Peyer's patch (tissue), 4 donors: ENCODE measurements at regions not wholly inside any gene's neighbourhood (a gene's known extent, or its start where the extent isn't known, plus 50 kb on each side); places are given as distances from the start of the nearest gene placed in this dataset.

Experiments
- POLR2A ChIP-seq, 2 donors: fragments of 450-650 bp; IDR thresholded peaks; one replicate each; pipeline ENCODE4 v1.5.1; 2017; ENCODE audit warnings: antibody characterized with exemption in 2 of 2, mild to moderate bottlenecking in 2 of 2, moderate library complexity in 2 of 2
- TF ChIP-seq, protein P1 (sequence below), 6 experiments: fragments of 450-650 bp in 4 of 6; fragments of 200-600 bp in 2 of 6; sonication (generic) in 1 of 6; IDR thresholded peaks; one replicate each; pipeline ENCODE4 v1.5.1; 2017 to 2019; ENCODE audit warnings: antibody characterized with exemption in 6 of 6, mild to moderate bottlenecking in 3 of 6, moderate library complexity in 1 of 6

DNA sequence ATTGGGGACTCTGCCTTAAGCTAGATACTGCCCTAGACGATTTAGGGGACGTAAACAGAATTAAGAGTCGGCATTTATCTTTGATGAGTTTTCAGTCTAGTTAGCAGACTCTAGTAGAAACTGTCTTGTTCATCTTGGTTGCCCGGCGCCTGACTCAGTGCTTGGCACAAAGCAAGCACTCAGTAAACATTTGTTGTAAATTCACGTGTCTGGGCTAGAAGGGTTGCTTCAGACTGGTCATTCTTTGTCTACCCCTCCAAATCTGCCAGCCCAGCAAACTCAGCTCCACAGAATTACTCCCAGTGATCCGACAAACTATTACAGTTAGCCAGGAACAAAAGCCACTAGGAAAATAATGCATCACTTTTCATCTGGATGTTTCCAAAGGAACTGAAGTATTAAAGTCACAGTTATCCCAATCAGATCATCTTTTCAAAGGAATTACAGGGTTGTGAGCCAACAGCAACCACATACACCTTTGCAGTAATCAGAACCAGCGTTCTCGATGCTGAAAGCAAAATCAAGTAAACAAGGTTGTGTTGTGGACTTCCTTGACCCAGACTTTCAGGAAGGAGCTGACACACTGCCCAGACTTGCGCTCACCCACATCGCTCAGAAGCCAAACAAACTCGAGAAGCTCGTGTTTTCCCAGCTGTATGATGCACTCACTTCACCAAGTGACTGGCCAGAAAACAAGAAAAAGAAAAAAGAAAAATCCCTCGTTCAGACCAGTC lies 66.5 kb upstream of the GADD45A start:
- TF ChIP-seq, protein P1, sequence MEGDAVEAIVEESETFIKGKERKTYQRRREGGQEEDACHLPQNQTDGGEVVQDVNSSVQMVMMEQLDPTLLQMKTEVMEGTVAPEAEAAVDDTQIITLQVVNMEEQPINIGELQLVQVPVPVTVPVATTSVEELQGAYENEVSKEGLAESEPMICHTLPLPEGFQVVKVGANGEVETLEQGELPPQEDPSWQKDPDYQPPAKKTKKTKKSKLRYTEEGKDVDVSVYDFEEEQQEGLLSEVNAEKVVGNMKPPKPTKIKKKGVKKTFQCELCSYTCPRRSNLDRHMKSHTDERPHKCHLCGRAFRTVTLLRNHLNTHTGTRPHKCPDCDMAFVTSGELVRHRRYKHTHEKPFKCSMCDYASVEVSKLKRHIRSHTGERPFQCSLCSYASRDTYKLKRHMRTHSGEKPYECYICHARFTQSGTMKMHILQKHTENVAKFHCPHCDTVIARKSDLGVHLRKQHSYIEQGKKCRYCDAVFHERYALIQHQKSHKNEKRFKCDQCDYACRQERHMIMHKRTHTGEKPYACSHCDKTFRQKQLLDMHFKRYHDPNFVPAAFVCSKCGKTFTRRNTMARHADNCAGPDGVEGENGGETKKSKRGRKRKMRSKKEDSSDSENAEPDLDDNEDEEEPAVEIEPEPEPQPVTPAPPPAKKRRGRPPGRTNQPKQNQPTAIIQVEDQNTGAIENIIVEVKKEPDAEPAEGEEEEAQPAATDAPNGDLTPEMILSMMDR (IDR thresholded peaks at IDR 0.05), result no peak
- no peak for TF ChIP-seq POLR2A (IDR thresholded peaks at IDR 0.05)
